Neural progenitor cell (in vitro differentiated cells): ENCODE measurements at regions not wholly inside any gene's neighbourhood (a gene's known extent, or its start where the extent isn't known, plus 50 kb on each side); places are given as distances from the start of the nearest gene placed in this dataset.
"Not testable (repeated sequence)": the region's sequence is repeated elsewhere in the genome, so short reads cannot be mapped to it uniquely, and the experiment has no call there.

ENCODE experiments used
- DNase-seq: peaks from one replicate; pipeline ENCODE4 v3.0.0-alpha.2; 2016; ENCODE audit warnings: low spot score
- H2AFZ ChIP-seq: fragments of 200-600 bp; sonication (generic); replicated peaks from 2 replicates; pipeline ENCODE4 v1.6.1; 2016; ENCODE audit warnings: antibody characterized with exemption
- H3F3A ChIP-seq: fragments of 200-600 bp; sonication (generic); 2 replicates; pipeline ENCODE4 v1.6.1; 2016; ENCODE audit warnings: antibody characterized with exemption, low read depth
- H3K27ac ChIP-seq: fragments of 200-600 bp; sonication (generic); 2 replicates; pipeline ENCODE4 v1.5.1; 2016; ENCODE audit warnings: mild to moderate bottlenecking
- H3K27me3 ChIP-seq: fragments of 200-600 bp; sonication (generic); 2 replicates; pipeline ENCODE4 v1.6.1; 2016; ENCODE audit warnings: mild to moderate bottlenecking, moderate library complexity
- H3K36me3 ChIP-seq: fragments of 200-600 bp; sonication (generic); 2 replicates; pipeline ENCODE4 v1.5.1; 2016
- H3K4me1 ChIP-seq: fragments of 200-600 bp; sonication (generic); 2 replicates; pipeline ENCODE4 v1.6.1; 2016; ENCODE audit warnings: mixed run types
- H3K4me2 ChIP-seq: fragments of 200-600 bp; sonication (generic); 2 replicates; pipeline ENCODE4 v1.6.1; 2016
- H3K4me3 ChIP-seq: fragments of 200-600 bp; sonication (generic); 2 replicates; pipeline ENCODE4 v1.5.1; 2016
- H3K79me2 ChIP-seq: fragments of 200-600 bp; sonication (generic); 2 replicates; pipeline ENCODE4 v1.6.1; 2016; ENCODE audit warnings: low read depth
- H3K9ac ChIP-seq: fragments of 200-600 bp; sonication (generic); 2 replicates; pipeline ENCODE4 v1.6.1; 2016
- H3K9me3 ChIP-seq: fragments of 200-600 bp; sonication (generic); 2 replicates; pipeline ENCODE4 v1.5.1; 2016; ENCODE audit warnings: low read depth
- H4K20me1 ChIP-seq: fragments of 200-600 bp; sonication (generic); 2 replicates; pipeline ENCODE4 v1.6.1; 2016; ENCODE audit warnings: low read depth
- H3K27ac Mint-ChIP-seq: 3 replicates; pipeline ENCODE4 v1.8.0; 2021; ENCODE audit warnings: mixed read lengths
- H3K27me3 Mint-ChIP-seq: 2 replicates; pipeline ENCODE4 v1.8.0; 2022; ENCODE audit warnings: low read depth, mild to moderate bottlenecking, inconsistent platforms, moderate library complexity, mixed read lengths; ENCODE audit not compliant: insufficient read depth
- H3K36me3 Mint-ChIP-seq: 3 replicates; pipeline ENCODE4 v1.8.0; 2021; ENCODE audit warnings: mixed read lengths
- H3K4me1 Mint-ChIP-seq: 3 replicates; pipeline ENCODE4 v1.8.0; 2021; ENCODE audit warnings: mixed read lengths
- H3K4me3 Mint-ChIP-seq: 3 replicates; pipeline ENCODE4 v1.8.0; 2021; ENCODE audit warnings: mild to moderate bottlenecking, moderate library complexity, mixed read lengths
- H3K9me3 Mint-ChIP-seq: 3 replicates; pipeline ENCODE4 v1.8.0; 2020; ENCODE audit warnings: mixed read lengths
- CTCF ChIP-seq: fragments of 200-600 bp; sonication (generic); IDR thresholded peaks from 2 replicates; pipeline ENCODE4 v1.5.1; 2017; ENCODE audit warnings: antibody characterized with exemption, mild to moderate bottlenecking
- EZH2 ChIP-seq: fragments of 200-600 bp; sonication (generic); IDR thresholded peaks from 2 replicates; pipeline ENCODE4 v1.6.1; 2017; ENCODE audit warnings: antibody characterized with exemption, mild to moderate bottlenecking, moderate library complexity
- EZH2phosphoT487 ChIP-seq: fragments of 200-600 bp; sonication (generic); IDR thresholded peaks from 2 replicates; pipeline ENCODE4 v1.6.1; 2017; ENCODE audit warnings: antibody characterized with exemption

- Mint-ChIP-seq H3K4me3 (no peak overlapping the region), H3K27me3 (no peaks in the 10 kb centered on the region), H3K4me1 (no peaks in the 10 kb centered on the region), H3K9me3 (no peaks in the 10 kb centered on the region), H3K27ac (no peak overlapping the region), H3K36me3 (no peaks in the 10 kb centered on the region)
- Histone ChIP-seq H3K4me3 (no peak overlapping the region), H3F3A (no peaks in the 10 kb centered on the region), H3K27me3 (no peaks in the 10 kb centered on the region), H3K36me3 (no peaks in the 10 kb centered on the region), H3K27ac (no peak overlapping the region), H3K4me1 (no peaks in the 10 kb centered on the region), H3K4me2 (no peak overlapping the region), H2AFZ (no peak overlapping the region), H3K79me2 (no peaks in the 10 kb centered on the region), H3K9me3 (no peaks in the 10 kb centered on the region), H4K20me1 (no peaks in the 10 kb centered on the region), H3K9ac (no peak overlapping the region)
- no peak for DNase-seq
- no peak for TF ChIP-seq CTCF
- no peak for TF ChIP-seq EZH2phosphoT487
- no peak for TF ChIP-seq EZH2
Observed at GRCh38 chr13:82501834-82502233, 1380.4 kb downstream of the SLITRK1 start.

GRCh38 chr13:82480415-82480814 lies 1401.9 kb downstream of the SLITRK1 start:
- Histone ChIP-seq H3K4me1 (no peaks in the 10 kb centered on the region), H3F3A (no peaks in the 10 kb centered on the region), H3K4me2 (no peak overlapping the region), H3K27me3 (no peaks in the 10 kb centered on the region), H4K20me1 (no peaks in the 10 kb centered on the region), H3K4me3 (no peak overlapping the region), H2AFZ (no peak overlapping the region), H3K27ac (no peak overlapping the region), H3K79me2 (no peaks in the 10 kb centered on the region), H3K9me3 (no peaks in the 10 kb centered on the region), H3K36me3 (no peaks in the 10 kb centered on the region), H3K9ac (no peak overlapping the region)
- H3K9me3 Mint-ChIP-seq, result no peaks in the 10 kb centered on the region
- no peaks in the 10 kb centered on the region for H3K27me3 Mint-ChIP-seq
- no peak overlapping the region for H3K27ac Mint-ChIP-seq
- H3K4me3 Mint-ChIP-seq, result no peak overlapping the region
- H3K4me1 Mint-ChIP-seq, result no peaks in the 10 kb centered on the region
- H3K36me3 Mint-ChIP-seq, result no peaks in the 10 kb centered on the region
- TF ChIP-seq EZH2phosphoT487, result no peak
- TF ChIP-seq CTCF, result peak; percentile 72
- TF ChIP-seq EZH2, result no peak
- DNase-seq, result peak; percentile 6

- no peak overlapping the region for H3K4me3 ChIP-seq
- H3K79me2 ChIP-seq, result no peaks in the 10 kb centered on the region
- H4K20me1 ChIP-seq, result no peaks in the 10 kb centered on the region
- no peak overlapping the region for H3K4me2 ChIP-seq
- no peaks in the 10 kb centered on the region for H3K9me3 ChIP-seq
- H3K36me3 Mint-ChIP-seq, result no peaks in the 10 kb centered on the region
- H3K27me3 ChIP-seq, result no peaks in the 10 kb centered on the region
- no peak overlapping the region for H2AFZ ChIP-seq
- H3K9me3 Mint-ChIP-seq, result no peaks in the 10 kb centered on the region
- no peak overlapping the region for H3K27ac ChIP-seq
- H3F3A ChIP-seq, result no peaks in the 10 kb centered on the region
- no peaks in the 10 kb centered on the region for H3K27me3 Mint-ChIP-seq
- no peaks in the 10 kb centered on the region for H3K4me1 ChIP-seq
- no peak overlapping the region for H3K27ac Mint-ChIP-seq
- H3K36me3 ChIP-seq, result no peaks in the 10 kb centered on the region
- H3K9ac ChIP-seq, result no peak overlapping the region
- TF ChIP-seq EZH2phosphoT487 (no peak), CTCF (no peak), EZH2 (no peak)
- no peak overlapping the region for H3K4me3 Mint-ChIP-seq
- DNase-seq, result no peak
- H3K4me1 Mint-ChIP-seq, result no peaks in the 10 kb centered on the region
Observed at GRCh38 chr13:82477436-82477835, 1404.8 kb downstream of the SLITRK1 start.

GRCh38 chr13:82467626-82468025 lies 1414.6 kb downstream of the SLITRK1 start:
- Histone ChIP-seq H3K27me3 (no peaks in the 10 kb centered on the region), H3K4me3 (no peak overlapping the region), H3K4me1 (no peaks in the 10 kb centered on the region), H3F3A (no peaks in the 10 kb centered on the region), H3K4me2 (no peak overlapping the region), H3K9ac (no peak overlapping the region), H4K20me1 (no peaks in the 10 kb centered on the region), H3K79me2 (no peaks in the 10 kb centered on the region), H3K27ac (no peak overlapping the region), H2AFZ (no peak overlapping the region), H3K9me3 (no peaks in the 10 kb centered on the region), H3K36me3 (no peaks in the 10 kb centered on the region)
- H3K9me3 Mint-ChIP-seq, result no peaks in the 10 kb centered on the region
- H3K27ac Mint-ChIP-seq, result no peak overlapping the region
- no peaks in the 10 kb centered on the region for H3K4me1 Mint-ChIP-seq
- DNase-seq, result no peak
- H3K27me3 Mint-ChIP-seq, result no peaks in the 10 kb centered on the region
- no peaks in the 10 kb centered on the region for H3K36me3 Mint-ChIP-seq
- TF ChIP-seq EZH2 (no peak), EZH2phosphoT487 (no peak), CTCF (no peak)
- H3K4me3 Mint-ChIP-seq, result no peak overlapping the region

- H3F3A ChIP-seq, H3K9me3 ChIP-seq, H4K20me1 ChIP-seq, H3K4me1 Mint-ChIP-seq, H3K36me3 ChIP-seq, DNase-seq, H3K9ac ChIP-seq, H3K4me3 Mint-ChIP-seq, H3K4me3 ChIP-seq, H3K36me3 Mint-ChIP-seq, H3K4me2 ChIP-seq, H3K27me3 Mint-ChIP-seq, H3K27ac Mint-ChIP-seq, H3K4me1 ChIP-seq, H3K27ac ChIP-seq, H3K9me3 Mint-ChIP-seq, H2AFZ ChIP-seq, H3K27me3 ChIP-seq, H3K79me2 ChIP-seq: not testable (repeated sequence)
Observed at GRCh38 chr13:82459575-82459974, 1422.7 kb downstream of the SLITRK1 start.
